Fibroblast of mammary gland (primary cell): ENCODE measurements at regions not wholly inside any gene's neighbourhood (a gene's known extent, or its start where the extent isn't known, plus 50 kb on each side); places are given as distances from the start of the nearest gene placed in this dataset.

Source experiments
- DNase-seq: peaks from one replicate; pipeline ENCODE4 v3.0.0-alpha.2; 2010; ENCODE audit warnings: low read depth
- H3K4me3 ChIP-seq: 2 replicates; pipeline ENCODE4 v1.5.1; 2011; ENCODE audit warnings: low read depth, mild to moderate bottlenecking, low read length, moderate library complexity; ENCODE audit not compliant: control insufficient read depth
- CTCF ChIP-seq: conservative IDR thresholded peaks from 2 replicates; pipeline ENCODE4 v1.5.1; 2011; ENCODE audit warnings: low read depth, low read length, inconsistent platforms; ENCODE audit not compliant: control insufficient read depth, insufficient read depth

- TF ChIP-seq CTCF, result no peak
- no peak for DNase-seq
- H3K4me3 ChIP-seq, result no peak overlapping the region
Measured at GRCh38 chr18:78368726-78369125, 610.9 kb upstream of the SALL3 start.

GRCh38 chr18:78376046-78376445 is 603.6 kb upstream of the SALL3 start:
- TF ChIP-seq CTCF, result no peak

GRCh38 chr18:78378403-78378802 is 601.2 kb upstream of the SALL3 start:
- H3K4me3 ChIP-seq, result no peak overlapping the region
- no peak for TF ChIP-seq CTCF
- DNase-seq, result no peak

More at GRCh38 chr18:78376046-78376445, 603.6 kb upstream of the SALL3 start:
- no peak overlapping the region for H3K4me3 ChIP-seq
- no peak for DNase-seq

- no peak for TF ChIP-seq CTCF
- DNase-seq, result no peak
- H3K4me3 ChIP-seq, result no peak overlapping the region
Measured at GRCh38 chr18:78378983-78379382, 600.6 kb upstream of the SALL3 start.

- DNase-seq, result no peak
- TF ChIP-seq CTCF, result no peak
Measured at GRCh38 chr18:78390348-78390951, 589.2 kb upstream of the SALL3 start.

GRCh38 chr18:78390952-78391348 is 588.7 kb upstream of the SALL3 start:
- H3K4me3 ChIP-seq, result no peak overlapping the region
- DNase-seq, result no peak
- TF ChIP-seq CTCF, result no peak

More at GRCh38 chr18:78390348-78390951, 589.2 kb upstream of the SALL3 start:
- H3K4me3 ChIP-seq, result no peak overlapping the region
